Activated CD4-positive, alpha-beta T cell treated with anti-CD3 and anti-CD28 coated beads, Interleukin-2, amount 50 U/mL, for 16 hours (primary cell): ENCODE measurements at regions not wholly inside any gene's neighbourhood (a gene's known extent, or its start where the extent isn't known, plus 50 kb on each side); places are given as distances from the start of the nearest gene placed in this dataset.
"Not testable (repeated sequence)": the region's sequence is repeated elsewhere in the genome, so short reads cannot be mapped to it uniquely, and the experiment has no call there.

Experiments
- DNase-seq: peaks from one replicate; pipeline ENCODE4 v3.0.0-alpha.2; 2020

DNA sequence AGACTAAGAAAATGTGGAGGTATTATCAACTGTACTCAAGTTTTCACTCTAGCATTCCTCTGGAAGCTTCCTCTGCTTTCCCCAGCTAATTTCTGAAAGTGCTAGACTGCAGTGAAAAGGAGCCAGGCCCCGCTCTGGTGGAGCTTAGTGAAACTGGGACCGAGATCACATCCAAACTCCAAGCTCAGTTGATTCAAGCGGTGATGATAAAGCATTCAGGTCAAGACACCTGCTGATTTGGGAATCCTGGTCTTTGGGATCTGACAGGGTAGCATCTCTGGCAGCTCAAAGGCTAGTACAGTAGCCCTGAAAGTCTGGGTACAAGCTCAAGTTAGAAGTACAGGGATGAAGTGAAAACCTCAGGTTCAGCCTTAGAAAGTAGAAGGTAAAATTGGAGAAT is 120.2 kb upstream of the CRIM1 start:
- no peak for DNase-seq

- DNase-seq = no peak
Measured at GRCh38 chr2:36223259-36223658, 132.3 kb upstream of the CRIM1 start.

DNA sequence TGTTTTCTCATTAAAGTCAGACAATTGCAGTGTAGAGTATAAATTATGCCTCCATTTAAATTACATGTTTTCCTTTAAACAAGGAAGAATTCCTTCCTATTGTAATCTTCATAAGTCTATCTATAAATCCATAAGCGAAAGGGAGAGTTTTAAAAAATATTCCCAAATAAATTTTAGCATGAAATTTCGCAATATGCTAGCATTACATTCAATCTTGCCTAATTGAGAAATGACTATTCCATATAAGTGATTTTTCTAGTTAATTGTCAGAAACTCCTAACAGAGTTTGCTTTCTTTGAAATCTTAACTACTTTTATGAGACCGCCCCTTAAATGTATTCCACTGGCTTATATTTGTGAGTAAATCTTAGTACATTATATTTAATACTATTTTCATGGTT is 133.1 kb upstream of the CRIM1 start:
- no peak for DNase-seq

DNA sequence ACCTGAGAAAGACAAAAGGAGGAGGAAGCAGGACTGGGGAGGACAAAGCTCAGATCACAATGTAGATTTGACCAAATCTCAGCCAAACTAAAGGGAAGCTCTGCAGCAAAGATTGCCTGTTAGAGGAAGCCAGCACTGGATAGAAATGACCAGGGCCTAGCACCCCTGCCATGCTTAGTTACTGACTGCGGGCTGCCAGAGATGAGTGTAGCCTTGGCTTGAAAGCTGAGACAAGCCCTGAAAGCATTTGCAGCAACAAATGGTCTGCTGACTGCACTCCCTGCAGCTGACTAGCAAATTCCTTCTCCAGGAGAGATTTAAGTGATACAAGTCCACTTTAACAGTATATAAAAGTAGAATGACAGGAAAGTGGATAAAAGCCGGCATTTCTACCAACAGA is 140.9 kb upstream of the CRIM1 start:
- DNase-seq = no peak

DNA sequence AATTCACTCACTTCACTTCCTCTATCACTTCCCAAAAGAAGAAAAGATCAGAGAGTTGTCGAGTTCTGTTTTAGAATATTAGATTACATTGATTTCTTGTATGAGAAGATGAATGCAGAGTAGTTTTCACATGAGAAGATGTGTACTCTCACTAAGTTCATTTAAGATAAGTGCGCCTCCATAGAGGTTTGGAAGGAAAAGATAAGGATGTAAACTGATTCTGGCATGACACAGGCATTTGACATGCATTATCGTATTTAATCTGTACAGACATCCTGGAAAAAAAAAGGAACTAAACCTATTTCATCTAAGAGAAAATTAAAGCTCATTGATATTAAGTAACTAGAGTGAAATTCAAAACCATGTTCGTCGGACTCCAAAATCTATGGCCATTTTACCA is 152.2 kb upstream of the CRIM1 start:
- no peak for DNase-seq

- no peak for DNase-seq
Measured at GRCh38 chr2:36197181-36197971, 158.2 kb upstream of the CRIM1 start.

GRCh38 chr2:36193680-36194079 is 161.9 kb upstream of the CRIM1 start:
- DNase-seq = no peak

- DNase-seq = no peak
Measured at GRCh38 chr2:36192983-36193382, 162.6 kb upstream of the CRIM1 start.

- no peak for DNase-seq
Measured at GRCh38 chr2:36190097-36190496, 165.5 kb upstream of the CRIM1 start.

- no peak for DNase-seq
Measured at GRCh38 chr2:36185624-36186023, 170.0 kb upstream of the CRIM1 start.

DNA sequence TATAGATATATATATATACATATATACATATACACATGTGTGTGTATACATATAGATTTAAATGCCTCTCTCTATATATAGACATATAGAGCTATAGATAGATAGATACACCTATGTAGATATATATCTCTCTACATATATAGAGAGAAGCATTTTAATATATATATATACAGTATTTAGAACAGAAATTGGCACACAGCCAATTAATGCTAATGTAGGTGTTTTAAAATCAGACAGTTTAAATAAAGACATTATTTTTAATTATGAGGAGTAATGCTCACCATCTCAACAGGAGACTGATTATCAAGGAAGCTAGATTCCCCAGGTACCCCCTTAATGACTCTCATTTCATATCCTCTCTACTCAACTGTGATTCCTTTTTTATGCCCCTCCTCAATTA is 170.7 kb upstream of the CRIM1 start:
- no peak for DNase-seq

- not testable (repeated sequence) for DNase-seq
Measured at GRCh38 chr2:36180789-36181482, 174.6 kb upstream of the CRIM1 start.

GRCh38 chr2:36180293-36180692 is 175.3 kb upstream of the CRIM1 start:
- not testable (repeated sequence) for DNase-seq

- not testable (repeated sequence) for DNase-seq
Measured at GRCh38 chr2:36179668-36180269, 175.8 kb upstream of the CRIM1 start.

DNA sequence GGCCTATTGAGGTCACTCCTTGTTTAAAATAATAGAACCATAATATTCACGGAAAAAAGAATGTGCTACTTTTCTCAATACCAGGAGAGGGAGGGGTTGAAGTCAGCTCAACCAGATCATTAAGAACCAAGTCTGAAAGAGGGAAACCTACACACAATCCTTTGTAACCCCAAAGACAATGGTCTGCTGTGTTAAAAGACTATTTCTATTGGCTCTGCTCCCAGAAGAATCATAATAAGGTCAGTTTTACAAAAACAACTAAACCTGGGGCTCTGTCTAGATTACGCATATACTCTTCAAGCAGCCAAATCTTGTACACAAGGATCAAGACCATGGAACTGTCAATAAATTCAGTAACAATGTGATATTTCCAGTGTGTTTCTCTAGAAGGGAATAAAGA is 177.2 kb upstream of the CRIM1 start:
- DNase-seq = no peak

DNA sequence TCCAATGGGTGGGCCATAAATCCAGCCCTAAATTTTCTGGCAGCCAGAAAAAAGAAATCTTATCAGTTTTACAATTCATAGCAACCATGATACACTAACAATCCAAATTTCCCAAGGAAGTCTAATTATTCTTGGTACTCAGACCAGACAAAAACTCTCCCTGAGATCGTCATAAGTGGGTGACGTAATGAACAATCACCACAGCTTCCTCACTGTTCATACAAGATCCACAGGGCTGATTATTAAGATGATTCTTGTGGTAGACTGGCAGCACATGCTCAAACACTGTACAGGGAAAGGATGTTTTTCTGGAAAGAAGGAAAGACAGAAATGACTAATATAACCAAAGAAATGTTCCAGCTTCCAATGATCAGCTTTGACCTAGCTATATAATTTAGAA is 178.3 kb upstream of the CRIM1 start:
- DNase-seq = no peak

DNA sequence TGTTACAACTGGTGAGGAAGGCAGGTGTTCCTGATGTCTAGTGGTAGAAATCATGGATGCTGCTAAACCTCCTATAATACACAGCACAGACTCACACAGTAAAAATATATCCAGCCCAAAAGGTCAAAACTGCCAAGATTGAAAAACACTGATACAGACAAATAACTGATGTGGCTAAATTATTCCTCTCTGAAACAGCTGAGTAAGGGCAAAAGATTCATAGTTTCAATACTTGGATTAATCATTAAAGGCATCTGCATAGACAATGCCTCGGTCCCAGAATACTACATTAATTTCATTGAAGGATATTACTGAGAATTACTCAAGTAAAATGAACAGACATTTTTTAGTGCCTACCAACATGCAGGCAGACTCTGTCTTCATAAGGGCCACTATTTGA is 180.7 kb upstream of the CRIM1 start:
- no peak for DNase-seq

DNA sequence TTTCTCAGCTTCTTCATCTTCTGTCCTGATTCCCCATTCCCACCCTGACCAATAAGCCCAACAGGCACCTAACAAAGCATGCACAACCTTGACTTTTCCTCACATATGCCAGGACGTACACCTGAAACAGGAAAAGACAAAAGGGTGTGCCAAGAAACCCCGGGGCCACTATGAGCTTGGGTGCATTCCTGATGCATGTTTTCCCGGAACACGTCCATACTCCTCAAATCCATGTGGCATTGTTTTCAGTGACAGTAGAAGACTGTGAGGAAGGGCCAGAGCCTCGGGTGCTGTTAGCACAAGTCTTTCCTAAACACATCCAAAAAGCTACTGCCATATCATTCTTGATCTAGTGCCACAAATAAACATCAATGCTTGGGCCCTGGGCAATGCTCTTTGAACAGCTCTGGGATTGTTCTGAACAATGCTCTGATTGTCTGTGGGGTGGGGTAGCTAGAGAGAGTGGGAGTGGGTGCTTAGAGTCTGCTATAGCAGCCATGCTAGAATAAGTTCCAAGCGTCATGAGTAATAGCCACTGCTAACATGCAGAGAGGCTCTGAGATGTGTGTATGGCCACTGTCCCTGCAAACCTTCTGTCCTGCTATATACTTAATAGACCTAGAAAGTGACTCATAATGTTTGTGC is 181.7 kb upstream of the CRIM1 start:
- DNase-seq = no peak

GRCh38 chr2:36172824-36173223 is 182.8 kb upstream of the CRIM1 start:
- DNase-seq = no peak

GRCh38 chr2:36170805-36171204 is 184.8 kb upstream of the CRIM1 start:
- no peak for DNase-seq

DNA sequence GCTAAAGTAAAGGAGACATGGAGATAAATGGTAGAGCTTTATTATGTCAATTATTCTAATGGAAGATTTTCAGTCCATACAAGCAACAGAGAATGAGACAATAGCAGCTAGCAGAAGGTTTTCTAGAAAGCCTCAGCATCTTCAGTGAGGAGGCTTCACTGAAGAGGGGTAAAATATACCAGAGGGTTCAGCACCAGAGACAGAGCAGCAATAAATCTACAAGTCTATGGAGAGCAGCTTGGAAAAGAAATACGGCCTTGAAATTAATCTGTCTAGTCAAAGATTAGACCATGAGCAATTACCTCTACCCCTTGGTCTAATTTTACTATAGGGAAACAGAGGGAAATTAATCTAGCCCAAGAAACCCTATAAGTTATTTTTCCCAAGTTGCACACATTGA is 185.7 kb upstream of the CRIM1 start:
- no peak for DNase-seq

- no peak for DNase-seq
Measured at GRCh38 chr2:36168115-36168514, 187.5 kb upstream of the CRIM1 start.

GRCh38 chr2:36165132-36165531 is 190.4 kb upstream of the CRIM1 start:
- no peak for DNase-seq
